AG09309 (cell line): ENCODE measurements at regions not wholly inside any gene's neighbourhood (a gene's known extent, or its start where the extent isn't known, plus 50 kb on each side); places are given as distances from the start of the nearest gene placed in this dataset.

Experiments used
- DNase-seq: peaks from one replicate; pipeline ENCODE4 v3.0.0-alpha.2; 2010; ENCODE audit warnings: low read depth
- H3K4me3 ChIP-seq: 2 replicates; pipeline ENCODE4 v1.5.1; 2011; ENCODE audit warnings: mild to moderate bottlenecking, low read depth, low read length, moderate library complexity; ENCODE audit not compliant: control insufficient read depth
- CTCF ChIP-seq: IDR thresholded peaks from 2 replicates; pipeline ENCODE4 v1.5.1; 2011; ENCODE audit warnings: mild to moderate bottlenecking, low read depth, low read length, inconsistent platforms; ENCODE audit not compliant: insufficient read depth, control insufficient read depth; ENCODE audit errors: missing control alignments

- no peak overlapping the region for H3K4me3 ChIP-seq
- no peak for DNase-seq
- TF ChIP-seq CTCF, result no peak
Measured at GRCh38 chr10:108779501-108779900, 1143.8 kb downstream of the XPNPEP1 start.

- TF ChIP-seq CTCF, result no peak
- no peak for DNase-seq
- H3K4me3 ChIP-seq, result no peak overlapping the region
Measured at GRCh38 chr10:108775911-108776475, 1147.3 kb downstream of the XPNPEP1 start.

- no peak overlapping the region for H3K4me3 ChIP-seq
- TF ChIP-seq CTCF, result no peak
- no peak for DNase-seq
Measured at GRCh38 chr10:108771106-108771505, 1152.2 kb downstream of the XPNPEP1 start.

GRCh38 chr10:108765794-108766193 lies 1157.5 kb downstream of the XPNPEP1 start:
- no peak for DNase-seq
- H3K4me3 ChIP-seq, result no peak overlapping the region
- no peak for TF ChIP-seq CTCF

- no peak for DNase-seq
- TF ChIP-seq CTCF, result no peak
- no peak overlapping the region for H3K4me3 ChIP-seq
Measured at GRCh38 chr10:108757946-108758345, 1165.4 kb downstream of the XPNPEP1 start.

GRCh38 chr10:108755646-108756045 lies 1167.7 kb downstream of the XPNPEP1 start:
- TF ChIP-seq CTCF, result no peak
- no peak overlapping the region for H3K4me3 ChIP-seq
- no peak for DNase-seq

- H3K4me3 ChIP-seq, result no peak overlapping the region
- no peak for DNase-seq
- TF ChIP-seq CTCF, result no peak
Measured at GRCh38 chr10:108753326-108753725, 1170.0 kb downstream of the XPNPEP1 start.
